MCF 10A (cell line): ENCODE measurements at regions not wholly inside any gene's neighbourhood (a gene's known extent, or its start where the extent isn't known, plus 50 kb on each side); places are given as distances from the start of the nearest gene placed in this dataset.

Experiments
- BruUV-seq: library from RNA; stranded (reverse); fragments of 400-500 nt; replicated peaks from 2 replicates; lab custom pipeline; 2021; lab: Mats Ljungman, UMichigan
- CTCF ChIA-PET: fragments of 300-600 bp; sonication (Branson Sonifier 250); formaldehyde crosslinking; extraction: SDS; loops from one replicate; lab custom pipeline; 2021; ENCODE audit warnings: antibody characterized with exemption, inconsistent platforms; lab: Yijun Ruan, JAX
- POLR2A ChIA-PET: fragments of 300-600, 350-650 bp; sonication (Branson Sonifier 250); formaldehyde crosslinking; extraction: SDS; loops from one replicate; lab custom pipeline; 2020; ENCODE audit warnings: antibody characterized with exemption, inconsistent platforms; lab: Yijun Ruan, JAX
- DNase-seq: peaks from one replicate; pipeline ENCODE4 v3.0.0-alpha.2; 2018; ENCODE audit not compliant: unreplicated experiment
- H3K27ac Mint-ChIP-seq: one replicate; pipeline ENCODE4 v1.8.0; 2022; ENCODE audit warnings: mild to moderate bottlenecking, low read depth, mixed read lengths; ENCODE audit not compliant: unreplicated experiment
- H3K27me3 Mint-ChIP-seq: one replicate; pipeline ENCODE4 v1.8.0; 2022; ENCODE audit warnings: mixed read lengths; ENCODE audit not compliant: insufficient read depth, unreplicated experiment
- H3K36me3 Mint-ChIP-seq: one replicate; pipeline ENCODE4 v1.8.0; 2022; ENCODE audit warnings: mild to moderate bottlenecking, moderate library complexity, mixed read lengths; ENCODE audit not compliant: insufficient read depth, unreplicated experiment
- H3K4me1 Mint-ChIP-seq: one replicate; pipeline ENCODE4 v1.8.0; 2022; ENCODE audit warnings: mixed read lengths; ENCODE audit not compliant: insufficient read depth, unreplicated experiment
- H3K4me3 Mint-ChIP-seq: one replicate; pipeline ENCODE4 v1.8.0; 2022; ENCODE audit warnings: mild to moderate bottlenecking, moderate library complexity, mixed read lengths; ENCODE audit not compliant: unreplicated experiment
- H3K9me3 Mint-ChIP-seq: one replicate; pipeline ENCODE4 v1.8.0; 2022; ENCODE audit warnings: mixed read lengths; ENCODE audit not compliant: unreplicated experiment
- intact Hi-C: fragments of 100-400 bp; cut with micrococcal nuclease; formaldehyde crosslinking; loops from 2 replicates; pipeline ENCODE4 v1.14.1; 2022
- TF ChIP-seq, protein P1 (sequence below): fragments of 200-600 bp; IDR thresholded peaks from one replicate; pipeline ENCODE4 v1.8.0; 2022; ENCODE audit warnings: antibody characterized with exemption, mild to moderate bottlenecking; ENCODE audit not compliant: unreplicated experiment

DNA sequence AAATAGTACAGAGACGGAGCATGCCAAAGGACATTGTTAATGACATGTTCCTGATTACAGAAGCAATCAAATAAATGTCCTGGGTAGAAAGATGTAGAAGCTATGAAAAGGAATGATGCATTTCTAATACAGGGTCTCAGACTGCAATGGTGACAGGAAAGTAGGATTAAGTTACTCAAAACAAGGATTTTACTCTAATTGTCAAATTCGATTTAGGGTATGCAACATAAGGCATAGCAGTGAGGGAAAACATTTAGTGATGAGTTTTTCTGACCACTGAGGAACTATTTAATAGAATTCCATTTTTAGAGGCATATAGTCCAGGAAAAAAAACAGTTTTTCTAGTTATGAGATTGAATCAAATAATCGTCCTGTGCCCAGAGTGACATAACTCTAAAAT is 715.1 kb upstream of the ACO1 start:
- intact Hi-C loops: no loop called here
- Mint-ChIP-seq H3K36me3 (no peaks in the 10 kb centered on the region), H3K27me3 (no peaks in the 10 kb centered on the region), H3K27ac (no peak overlapping the region), H3K9me3 (no peaks in the 10 kb centered on the region), H3K4me3 (no peak overlapping the region), H3K4me1 (no peaks in the 10 kb centered on the region)
- TF ChIP-seq, protein P1, sequence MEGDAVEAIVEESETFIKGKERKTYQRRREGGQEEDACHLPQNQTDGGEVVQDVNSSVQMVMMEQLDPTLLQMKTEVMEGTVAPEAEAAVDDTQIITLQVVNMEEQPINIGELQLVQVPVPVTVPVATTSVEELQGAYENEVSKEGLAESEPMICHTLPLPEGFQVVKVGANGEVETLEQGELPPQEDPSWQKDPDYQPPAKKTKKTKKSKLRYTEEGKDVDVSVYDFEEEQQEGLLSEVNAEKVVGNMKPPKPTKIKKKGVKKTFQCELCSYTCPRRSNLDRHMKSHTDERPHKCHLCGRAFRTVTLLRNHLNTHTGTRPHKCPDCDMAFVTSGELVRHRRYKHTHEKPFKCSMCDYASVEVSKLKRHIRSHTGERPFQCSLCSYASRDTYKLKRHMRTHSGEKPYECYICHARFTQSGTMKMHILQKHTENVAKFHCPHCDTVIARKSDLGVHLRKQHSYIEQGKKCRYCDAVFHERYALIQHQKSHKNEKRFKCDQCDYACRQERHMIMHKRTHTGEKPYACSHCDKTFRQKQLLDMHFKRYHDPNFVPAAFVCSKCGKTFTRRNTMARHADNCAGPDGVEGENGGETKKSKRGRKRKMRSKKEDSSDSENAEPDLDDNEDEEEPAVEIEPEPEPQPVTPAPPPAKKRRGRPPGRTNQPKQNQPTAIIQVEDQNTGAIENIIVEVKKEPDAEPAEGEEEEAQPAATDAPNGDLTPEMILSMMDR: no peak
- no peak for DNase-seq
- CTCF ChIA-PET: interaction anchor here (0.7 kb wide), 1 partner anchor 223 kb away, joined by 3 read pairs; no protein-coding TSS in a partner anchor
- no TSS peak for BruUV-seq
- POLR2A ChIA-PET: interaction anchor here (0.7 kb wide), 1 partner anchor 30 kb away, joined by 3 read pairs; no protein-coding TSS in a partner anchor

DNA sequence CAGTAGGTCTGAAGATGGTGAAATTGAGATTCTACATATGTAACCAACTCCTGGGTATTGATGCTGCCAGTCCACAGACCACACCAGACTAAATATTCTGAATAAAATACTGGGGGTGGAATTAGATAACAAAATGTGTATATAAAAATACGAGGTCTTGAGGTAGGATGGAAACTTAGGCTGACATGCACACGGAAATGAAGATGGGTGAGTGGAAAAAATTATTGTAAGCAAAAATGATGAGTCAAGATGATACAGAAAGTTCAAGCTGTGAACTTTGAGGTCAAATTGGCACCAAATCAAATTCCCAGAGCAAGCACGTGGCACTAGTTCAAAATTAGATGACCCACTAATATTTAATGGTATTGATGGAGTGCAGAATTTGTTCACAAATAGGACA is 713.4 kb upstream of the ACO1 start:
- POLR2A ChIA-PET: no interaction called here
- Mint-ChIP-seq H3K36me3 (no peaks in the 10 kb centered on the region), H3K9me3 (no peaks in the 10 kb centered on the region), H3K4me1 (no peaks in the 10 kb centered on the region), H3K27ac (no peak overlapping the region), H3K4me3 (no peak overlapping the region), H3K27me3 (no peaks in the 10 kb centered on the region)
- CTCF ChIA-PET: no interaction called here
- TF ChIP-seq, protein P1: no peak
- intact Hi-C loops: no loop called here
- no TSS peak for BruUV-seq
- DNase-seq: peak; percentile 1

DNA sequence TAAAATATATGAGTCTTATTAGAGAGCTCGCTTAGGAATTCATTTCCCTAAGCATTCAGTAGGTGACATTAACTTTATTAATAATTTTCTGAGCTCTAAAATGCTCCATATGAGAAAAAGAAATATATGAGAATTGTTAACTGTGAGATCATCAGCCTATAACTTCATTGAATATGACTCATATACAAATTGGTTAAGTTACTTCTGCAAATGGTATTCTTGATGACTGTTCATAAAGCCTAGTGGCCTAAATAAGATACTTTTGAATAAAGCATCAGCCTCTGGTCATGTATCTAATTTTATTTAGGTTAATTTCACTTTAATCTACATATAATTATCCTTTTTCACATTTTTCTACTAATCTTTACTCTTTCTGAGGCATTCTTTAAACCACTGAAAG is 710.2 kb upstream of the ACO1 start:
- Mint-ChIP-seq H3K27ac (no peak overlapping the region), H3K4me1 (no peaks in the 10 kb centered on the region), H3K9me3 (no peaks in the 10 kb centered on the region), H3K27me3 (no peaks in the 10 kb centered on the region), H3K4me3 (no peak overlapping the region), H3K36me3 (no peaks in the 10 kb centered on the region)
- BruUV-seq: no TSS peak
- DNase-seq: no peak
- TF ChIP-seq, protein P1: no peak
- intact Hi-C loops: no loop called here
- ChIA-PET CTCF (interaction anchor here (0.6 kb wide), 2 partner anchors 15 kb away, joined by 3 read pairs; no protein-coding TSS in a partner anchor), POLR2A (no interaction called here)

DNA sequence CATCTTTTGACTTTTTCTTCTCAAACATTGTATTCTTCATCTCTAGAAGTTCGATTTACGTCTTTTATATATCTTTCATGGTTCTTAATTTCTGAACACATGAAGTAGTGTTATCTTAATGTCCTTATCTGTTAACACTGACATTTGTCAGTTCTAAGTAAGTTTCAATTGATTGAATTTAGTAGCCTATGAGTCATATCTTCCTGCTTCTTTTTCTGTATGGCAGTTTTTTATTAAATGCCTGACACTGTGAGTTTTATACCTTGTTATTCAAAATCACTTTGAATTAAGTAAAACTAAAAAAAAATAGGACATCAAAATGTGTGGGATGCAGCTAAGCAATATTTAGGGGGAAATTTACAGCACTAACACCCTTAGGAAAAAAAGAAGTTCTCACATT is 707.0 kb upstream of the ACO1 start:
- intact Hi-C loops: no loop called here
- CTCF ChIA-PET: interaction anchor here (0.7 kb wide), 1 partner anchor 963 kb away, joined by 3 read pairs; no protein-coding TSS in a partner anchor
- TF ChIP-seq, protein P1: no peak
- Mint-ChIP-seq H3K4me1 (no peaks in the 10 kb centered on the region), H3K4me3 (no peak overlapping the region), H3K27ac (no peak overlapping the region), H3K36me3 (no peaks in the 10 kb centered on the region), H3K27me3 (no peaks in the 10 kb centered on the region), H3K9me3 (peaks cover 8% of the 10 kb centered on the region)
- BruUV-seq: no TSS peak
- no peak for DNase-seq
- POLR2A ChIA-PET: no interaction called here
